Nephron (organoid): ENCODE measurements at regions not wholly inside any gene's neighbourhood (a gene's known extent, or its start where the extent isn't known, plus 50 kb on each side); places are given as distances from the start of the nearest gene placed in this dataset.

Experiments
- H3K27ac Mint-ChIP-seq, 3 experiments: 2 replicates each; pipeline ENCODE4 v1.8.0; 2020; ENCODE audit warnings: mixed read lengths in 3 of 3, mild to moderate bottlenecking in 2 of 3, moderate library complexity in 1 of 3
- H3K27me3 Mint-ChIP-seq: 2 replicates; pipeline ENCODE4 v1.8.0; 2021; ENCODE audit warnings: low read depth, mild to moderate bottlenecking, moderate library complexity, mixed read lengths
- H3K36me3 Mint-ChIP-seq: 2 replicates; pipeline ENCODE4 v1.8.0; 2020; ENCODE audit warnings: low read depth, mixed read lengths
- H3K4me1 Mint-ChIP-seq: 2 replicates; pipeline ENCODE4 v1.8.0; 2020; ENCODE audit warnings: mixed read lengths
- H3K4me3 Mint-ChIP-seq, 3 experiments: 2 replicates each; pipeline ENCODE4 v1.8.0; 2020; ENCODE audit warnings: mild to moderate bottlenecking in 3 of 3, mixed read lengths in 3 of 3, moderate library complexity in 2 of 3
- H3K9me3 Mint-ChIP-seq: 2 replicates; pipeline ENCODE4 v1.8.0; 2020; ENCODE audit warnings: mixed read lengths
- TF ChIP-seq, protein P1 (sequence below), 3 experiments: fragments of 200-600 bp; sonication (generic); IDR thresholded peaks; one replicate each; pipeline ENCODE4 v1.5.0; 2021; ENCODE audit warnings: antibody characterized with exemption in 3 of 3; ENCODE audit not compliant: unreplicated experiment in 3 of 3

- peaks cover 15% of the 10 kb centered on the region for H3K9me3 Mint-ChIP-seq
- H3K36me3 Mint-ChIP-seq: no peaks in the 10 kb centered on the region
- H3K4me1 Mint-ChIP-seq: peaks cover 9% of the 10 kb centered on the region
- H3K27ac Mint-ChIP-seq: no peak overlapping the region
- no peak overlapping the region for H3K4me3 Mint-ChIP-seq
- no peaks in the 10 kb centered on the region for H3K27me3 Mint-ChIP-seq
- TF ChIP-seq, protein P1, sequence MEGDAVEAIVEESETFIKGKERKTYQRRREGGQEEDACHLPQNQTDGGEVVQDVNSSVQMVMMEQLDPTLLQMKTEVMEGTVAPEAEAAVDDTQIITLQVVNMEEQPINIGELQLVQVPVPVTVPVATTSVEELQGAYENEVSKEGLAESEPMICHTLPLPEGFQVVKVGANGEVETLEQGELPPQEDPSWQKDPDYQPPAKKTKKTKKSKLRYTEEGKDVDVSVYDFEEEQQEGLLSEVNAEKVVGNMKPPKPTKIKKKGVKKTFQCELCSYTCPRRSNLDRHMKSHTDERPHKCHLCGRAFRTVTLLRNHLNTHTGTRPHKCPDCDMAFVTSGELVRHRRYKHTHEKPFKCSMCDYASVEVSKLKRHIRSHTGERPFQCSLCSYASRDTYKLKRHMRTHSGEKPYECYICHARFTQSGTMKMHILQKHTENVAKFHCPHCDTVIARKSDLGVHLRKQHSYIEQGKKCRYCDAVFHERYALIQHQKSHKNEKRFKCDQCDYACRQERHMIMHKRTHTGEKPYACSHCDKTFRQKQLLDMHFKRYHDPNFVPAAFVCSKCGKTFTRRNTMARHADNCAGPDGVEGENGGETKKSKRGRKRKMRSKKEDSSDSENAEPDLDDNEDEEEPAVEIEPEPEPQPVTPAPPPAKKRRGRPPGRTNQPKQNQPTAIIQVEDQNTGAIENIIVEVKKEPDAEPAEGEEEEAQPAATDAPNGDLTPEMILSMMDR (IDR thresholded peaks at IDR 0.05; ENCODE audit: unreplicated experiment in 3 of 3): no peak
These were observed 69.0 kb upstream of the MYCN start for GRCh38 chr2:15871239-15871783.

DNA sequence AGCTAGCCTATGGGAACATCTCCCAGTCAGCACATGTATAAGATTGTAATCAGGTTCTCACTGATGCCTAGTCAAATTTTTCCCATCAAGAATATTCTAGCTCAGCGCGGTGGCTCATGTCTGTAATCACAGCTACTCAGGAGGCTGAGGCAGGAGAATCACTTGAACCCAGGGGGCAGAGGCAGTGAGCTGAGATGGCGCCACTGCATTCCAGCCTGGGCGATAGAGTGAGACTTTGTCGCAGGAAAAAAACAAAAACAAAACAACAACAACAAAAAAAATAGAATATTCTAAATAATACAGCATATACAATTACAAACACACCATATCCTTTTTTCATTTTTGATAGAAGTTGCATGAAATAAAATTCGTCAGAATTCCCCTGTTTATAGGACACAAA, 67.5 kb upstream of the MYCN start:
- peaks cover 20% of the 10 kb centered on the region for H3K9me3 Mint-ChIP-seq
- no peak overlapping the region for H3K27ac Mint-ChIP-seq
- no peak overlapping the region for H3K4me3 Mint-ChIP-seq
- peaks cover 6% of the 10 kb centered on the region for H3K36me3 Mint-ChIP-seq
- TF ChIP-seq, protein P1 (IDR thresholded peaks at IDR 0.05; ENCODE audit: unreplicated experiment in 3 of 3): no peak
- H3K4me1 Mint-ChIP-seq: peaks cover 9% of the 10 kb centered on the region
- H3K27me3 Mint-ChIP-seq: no peaks in the 10 kb centered on the region

DNA sequence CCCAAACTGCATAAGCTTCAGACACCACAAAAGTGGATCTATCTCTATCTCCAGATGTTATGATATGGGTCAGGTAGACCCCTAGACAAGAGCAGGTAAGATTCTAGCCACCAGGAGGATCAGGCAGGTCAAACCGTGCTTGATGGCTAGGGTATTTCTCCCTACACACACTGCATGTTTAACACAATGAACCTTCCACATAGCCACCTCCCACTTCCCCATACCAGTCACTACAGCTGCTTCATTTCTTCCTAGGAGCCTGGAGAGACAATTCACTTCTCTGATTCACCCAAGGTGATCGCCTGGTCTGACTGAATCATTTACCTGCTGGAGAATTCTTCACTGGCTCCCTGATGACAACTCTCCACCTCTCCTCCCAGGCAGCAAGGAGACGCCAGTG, 66.0 kb upstream of the MYCN start:
- H3K4me1 Mint-ChIP-seq: peaks cover 9% of the 10 kb centered on the region
- H3K4me3 Mint-ChIP-seq: no peak overlapping the region
- TF ChIP-seq, protein P1 (IDR thresholded peaks at IDR 0.05; ENCODE audit: unreplicated experiment in 3 of 3): no peak
- H3K27ac Mint-ChIP-seq: no peak overlapping the region
- H3K9me3 Mint-ChIP-seq: peaks cover 14% of the 10 kb centered on the region
- no peaks in the 10 kb centered on the region for H3K27me3 Mint-ChIP-seq
- peaks cover 6% of the 10 kb centered on the region for H3K36me3 Mint-ChIP-seq

DNA sequence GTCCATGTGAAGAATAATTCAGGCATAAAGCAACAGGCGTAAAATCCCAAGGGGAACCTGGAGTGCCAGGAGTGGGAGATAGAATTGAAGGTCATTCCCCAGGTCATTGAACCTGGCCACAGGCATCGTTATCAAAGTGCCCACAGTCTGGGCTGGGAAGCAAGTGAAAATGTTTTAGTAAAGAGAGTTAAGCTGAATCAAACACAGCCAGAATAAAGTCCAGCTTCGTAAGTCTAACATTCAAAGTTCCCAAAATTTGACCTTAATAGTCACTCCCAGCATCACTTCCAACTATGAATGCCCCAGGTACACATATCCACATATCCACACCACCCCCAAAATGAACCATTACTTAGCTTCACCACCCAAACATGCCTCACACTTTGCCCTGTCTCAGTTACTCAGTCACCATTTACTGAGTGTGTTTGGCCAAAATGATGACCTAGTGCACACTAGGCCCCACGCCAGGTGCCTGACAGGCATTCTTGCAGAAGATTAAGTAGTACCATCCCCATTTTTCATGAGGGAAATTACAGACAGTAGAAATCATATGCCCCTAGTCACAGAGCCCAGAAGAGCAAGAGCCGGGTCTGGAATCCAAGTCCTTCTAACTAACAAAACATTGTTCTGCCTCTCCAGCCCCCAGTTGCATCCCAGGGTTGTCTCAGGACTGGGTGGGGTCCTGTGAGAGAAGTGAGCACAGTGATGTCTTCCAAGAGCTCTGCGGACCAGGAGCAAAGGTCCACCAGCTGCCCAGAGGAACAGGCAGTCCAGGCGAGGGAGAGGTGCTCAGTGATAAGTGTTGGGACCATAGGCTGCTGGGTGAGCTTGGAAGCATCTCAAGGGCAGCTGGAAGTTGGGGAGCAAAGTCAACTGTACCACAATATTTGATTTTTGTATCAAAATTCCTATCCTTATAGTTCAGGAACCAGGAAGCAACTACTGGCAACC, 65.2 kb upstream of the MYCN start:
- Mint-ChIP-seq H3K27ac (no peak overlapping the region), H3K27me3 (no peaks in the 10 kb centered on the region), H3K4me3 (no peak overlapping the region), H3K36me3 (peaks cover 6% of the 10 kb centered on the region), H3K9me3 (peaks cover 14% of the 10 kb centered on the region), H3K4me1 (peaks cover 9% of the 10 kb centered on the region)
- TF ChIP-seq, protein P1 (IDR thresholded peaks at IDR 0.05; ENCODE audit: unreplicated experiment in 3 of 3): no peak

GRCh38 chr2:15875969-15876705, 64.2 kb upstream of the MYCN start:
- H3K36me3 Mint-ChIP-seq: peaks cover 6% of the 10 kb centered on the region
- H3K9me3 Mint-ChIP-seq: peaks cover 17% of the 10 kb centered on the region
- H3K27me3 Mint-ChIP-seq: no peaks in the 10 kb centered on the region
- TF ChIP-seq, protein P1 (IDR thresholded peaks at IDR 0.05; ENCODE audit: unreplicated experiment in 3 of 3): no peak
- H3K4me1 Mint-ChIP-seq: peaks cover 9% of the 10 kb centered on the region
- H3K27ac Mint-ChIP-seq: no peak overlapping the region
- no peak overlapping the region for H3K4me3 Mint-ChIP-seq
